Spleen (tissue), 7 donors: ENCODE measurements at regions not wholly inside any gene's neighbourhood (a gene's known extent, or its start where the extent isn't known, plus 50 kb on each side); places are given as distances from the start of the nearest gene placed in this dataset.

Experiments
- POLR2A ChIP-seq, 3 donors: fragments of 450-650 bp; IDR thresholded peaks; one replicate each; pipeline ENCODE4 v1.5.1; 2017; ENCODE audit warnings: antibody characterized with exemption in 3 of 3, mild to moderate bottlenecking in 1 of 3
- TF ChIP-seq, protein P1 (sequence below), 11 experiments: fragments of 200-600 bp in 7 of 11; fragments of 450-650 bp in 4 of 11; sonication (generic) in 4 of 11; IDR thresholded peaks in 8 of 11; conservative IDR thresholded peaks in 3 of 11; 1 replicate in 7 of 11; 2 replicates in 4 of 11; pipeline versions ENCODE4 v1.4.0 to v1.8.0; 2016 to 2021; ENCODE audit warnings: antibody characterized with exemption in 11 of 11, inconsistent platforms in 4 of 11, mild to moderate bottlenecking in 1 of 11
- donor health status: DM: no; HTN: no; CAD: no; lungs with moderate emphysema.
- donor health status: DM: no; HTN: no; CAD: no.
- donor health status: DM: no; HTN: no; CAD: no.

DNA sequence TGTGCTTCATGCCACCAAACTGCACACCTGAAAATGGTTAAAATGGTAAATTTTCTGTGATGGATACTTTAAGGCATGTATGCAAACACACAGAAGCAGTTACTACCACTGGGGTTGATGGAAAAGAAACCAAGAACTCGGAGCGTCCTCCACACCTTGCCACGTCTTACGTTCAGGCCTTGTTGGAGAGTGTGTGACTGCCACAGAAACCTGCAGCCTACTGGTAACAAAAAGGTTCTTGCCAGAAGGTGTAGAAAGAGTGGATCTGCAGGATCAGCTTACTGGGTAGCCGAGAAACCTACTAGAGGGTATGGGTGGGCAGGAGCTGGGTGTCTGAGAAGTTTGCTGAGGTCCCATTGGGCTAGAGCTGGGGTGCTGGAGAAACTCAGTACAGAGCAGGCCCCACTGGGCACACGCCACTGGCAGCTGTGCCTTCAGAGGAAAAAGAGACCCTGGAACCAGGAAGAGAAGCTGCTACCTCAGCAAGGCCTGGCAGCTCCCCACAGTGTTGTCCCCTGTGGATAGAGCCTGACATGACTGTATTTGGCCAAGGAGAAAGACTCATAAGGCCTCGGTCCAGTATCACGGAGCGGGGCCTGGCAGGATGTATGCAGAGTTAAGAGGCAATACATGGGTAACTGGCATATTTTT, 204.6 kb downstream of the SEC14L1 start:
- TF ChIP-seq, protein P1, sequence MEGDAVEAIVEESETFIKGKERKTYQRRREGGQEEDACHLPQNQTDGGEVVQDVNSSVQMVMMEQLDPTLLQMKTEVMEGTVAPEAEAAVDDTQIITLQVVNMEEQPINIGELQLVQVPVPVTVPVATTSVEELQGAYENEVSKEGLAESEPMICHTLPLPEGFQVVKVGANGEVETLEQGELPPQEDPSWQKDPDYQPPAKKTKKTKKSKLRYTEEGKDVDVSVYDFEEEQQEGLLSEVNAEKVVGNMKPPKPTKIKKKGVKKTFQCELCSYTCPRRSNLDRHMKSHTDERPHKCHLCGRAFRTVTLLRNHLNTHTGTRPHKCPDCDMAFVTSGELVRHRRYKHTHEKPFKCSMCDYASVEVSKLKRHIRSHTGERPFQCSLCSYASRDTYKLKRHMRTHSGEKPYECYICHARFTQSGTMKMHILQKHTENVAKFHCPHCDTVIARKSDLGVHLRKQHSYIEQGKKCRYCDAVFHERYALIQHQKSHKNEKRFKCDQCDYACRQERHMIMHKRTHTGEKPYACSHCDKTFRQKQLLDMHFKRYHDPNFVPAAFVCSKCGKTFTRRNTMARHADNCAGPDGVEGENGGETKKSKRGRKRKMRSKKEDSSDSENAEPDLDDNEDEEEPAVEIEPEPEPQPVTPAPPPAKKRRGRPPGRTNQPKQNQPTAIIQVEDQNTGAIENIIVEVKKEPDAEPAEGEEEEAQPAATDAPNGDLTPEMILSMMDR (IDR thresholded peaks at IDR 0.05 in 8 of 11, conservative IDR thresholded peaks at IDR 0.05 in 3 of 11), result peak in 2 of 11 experiments; percentile 11 to 25
- no peak for TF ChIP-seq POLR2A (IDR thresholded peaks at IDR 0.05)
